HG03521 (cell line): ENCODE measurements at regions not wholly inside any gene's neighbourhood (a gene's known extent, or its start where the extent isn't known, plus 50 kb on each side); places are given as distances from the start of the nearest gene placed in this dataset.

Experiments used
- ATAC-seq: cut with Tn5 transposase; IDR thresholded peaks from one replicate; pipeline ENCODE4 v1.9.1; 2021; ENCODE audit warnings: mild to moderate bottlenecking, moderate library complexity; ENCODE audit not compliant: unreplicated experiment

- no peak for ATAC-seq
These were observed 228.8 kb downstream of the CDH11 start for GRCh38 chr16:64892835-64893785.

GRCh38 chr16:64889446-64889845 lies 232.4 kb downstream of the CDH11 start:
- no peak for ATAC-seq

- ATAC-seq = no peak
These were observed 234.2 kb downstream of the CDH11 start for GRCh38 chr16:64887651-64888050.

DNA sequence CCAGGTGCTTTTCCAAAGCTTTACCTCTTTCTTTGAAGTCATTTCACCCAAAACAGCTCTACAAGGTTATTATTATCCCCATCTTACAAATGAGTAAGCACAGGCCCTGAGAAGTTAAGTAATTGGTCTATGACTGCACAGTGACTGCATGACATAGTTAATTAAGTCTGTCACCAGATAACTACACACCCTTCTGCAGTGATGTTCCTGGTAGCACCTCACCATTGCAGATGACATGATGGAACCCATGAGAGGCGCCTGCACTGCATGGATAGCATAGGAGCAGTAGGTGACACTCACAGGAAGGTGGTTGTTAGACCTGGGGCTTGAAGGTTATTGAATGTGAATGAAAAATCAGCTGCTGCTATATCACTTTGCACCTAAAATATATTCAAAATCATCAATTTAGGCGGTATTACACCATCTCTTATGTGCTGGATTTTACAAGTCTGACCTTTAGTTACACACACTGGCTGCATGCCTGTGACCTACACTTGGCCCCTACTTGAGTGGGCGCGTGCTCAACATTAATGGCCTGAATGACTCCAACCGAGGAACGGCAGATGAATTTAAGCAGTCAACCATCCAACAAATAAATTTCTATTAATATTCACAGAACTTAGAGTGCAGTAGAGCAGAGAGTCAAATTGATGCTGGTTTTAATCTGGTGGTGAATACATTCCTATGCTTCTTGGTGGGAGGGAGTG lies 239.6 kb downstream of the CDH11 start:
- ATAC-seq = no peak

DNA sequence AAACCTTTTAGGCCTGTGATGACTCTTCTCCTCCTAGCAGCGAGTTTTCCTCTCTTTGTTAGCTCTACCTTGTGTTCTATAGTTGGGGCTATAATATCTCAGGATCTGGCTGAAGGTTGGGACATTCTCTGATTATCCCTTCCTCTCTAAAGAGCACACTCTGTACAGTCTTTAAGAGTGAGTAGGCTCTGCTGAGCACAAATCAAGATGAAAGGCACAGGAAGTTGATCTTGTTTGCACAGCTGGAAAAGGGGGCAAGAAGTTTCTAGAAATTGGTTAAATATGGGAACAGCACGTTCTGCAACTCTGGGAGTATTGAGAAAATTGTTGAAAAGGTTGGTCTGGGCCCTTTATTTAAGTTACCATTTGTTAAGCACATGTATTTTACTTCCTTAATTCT lies 240.9 kb downstream of the CDH11 start:
- ATAC-seq = no peak

- no peak for ATAC-seq
These were observed 241.9 kb downstream of the CDH11 start for GRCh38 chr16:64880006-64880405.

DNA sequence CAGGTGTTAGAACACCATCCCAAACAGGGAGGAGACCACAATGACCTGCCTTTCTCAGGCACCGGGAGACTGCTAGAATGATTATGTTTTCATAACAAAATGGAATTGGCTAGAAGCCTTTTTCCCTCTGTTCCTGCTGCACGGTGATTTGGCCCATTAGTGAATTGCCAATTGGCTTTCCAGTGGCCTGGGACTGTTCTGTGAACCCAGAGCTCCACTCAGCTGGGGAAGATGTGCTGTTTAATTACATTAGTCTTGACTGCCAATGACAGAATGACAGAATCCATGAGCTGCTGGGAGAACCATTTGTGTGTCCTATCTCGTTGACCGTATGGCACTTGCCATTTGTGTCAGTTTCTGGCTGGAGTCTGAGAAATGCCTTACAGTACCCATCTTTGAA lies 242.9 kb downstream of the CDH11 start:
- ATAC-seq = no peak

- ATAC-seq = no peak
These were observed 249.8 kb downstream of the CDH11 start for GRCh38 chr16:64872101-64872500.

- ATAC-seq = no peak
These were observed 251.0 kb downstream of the CDH11 start for GRCh38 chr16:64870859-64871258.

- no peak for ATAC-seq
These were observed 252.1 kb downstream of the CDH11 start for GRCh38 chr16:64869781-64870180.

DNA sequence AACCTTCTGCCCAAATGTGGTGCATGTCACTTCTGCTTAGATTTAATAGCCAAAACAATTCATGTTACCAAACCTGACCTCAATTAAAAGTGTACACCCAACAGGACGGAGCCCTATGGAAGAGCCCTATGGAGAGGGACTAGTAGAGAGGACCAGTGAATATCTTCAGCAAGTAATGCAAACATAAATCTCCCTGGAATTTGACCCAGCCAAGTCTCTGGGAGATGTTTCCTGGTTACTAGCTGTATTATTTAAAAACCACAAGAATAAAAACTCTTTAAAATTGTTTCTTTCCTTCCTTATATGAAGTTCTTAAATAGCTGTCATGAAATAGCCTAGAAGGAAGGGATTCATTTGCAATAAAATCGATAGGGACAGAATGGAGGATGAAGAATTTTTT lies 255.8 kb downstream of the CDH11 start:
- ATAC-seq = no peak

GRCh38 chr16:64865069-64865696 lies 256.7 kb downstream of the CDH11 start:
- ATAC-seq = no peak

DNA sequence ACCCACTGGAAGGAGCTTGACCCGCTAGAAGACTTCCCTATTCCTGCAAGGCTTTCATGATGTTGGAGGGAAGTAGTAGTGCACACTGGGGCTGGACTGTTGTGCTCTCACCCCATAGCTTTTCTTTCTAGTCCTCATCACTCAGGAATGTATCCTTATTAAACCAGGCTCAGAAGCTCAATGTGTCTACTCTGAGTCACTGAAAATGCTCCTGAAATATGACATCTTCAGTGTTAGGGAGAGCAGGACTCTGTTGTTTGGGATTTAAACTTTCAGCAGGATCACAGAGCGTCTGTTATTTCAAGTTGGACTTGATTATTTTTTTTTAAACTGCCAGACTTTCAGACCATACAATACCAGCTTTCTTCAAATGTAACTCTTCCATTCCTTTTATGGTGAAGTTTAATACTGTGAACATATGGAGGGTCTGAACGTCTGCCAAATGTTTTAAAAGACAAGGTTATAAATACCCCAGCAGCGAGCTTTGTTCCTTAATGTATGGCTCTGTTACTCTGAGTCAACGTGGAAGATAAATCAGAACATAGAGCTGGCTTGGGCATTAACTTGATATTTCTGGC lies 257.5 kb downstream of the CDH11 start:
- no peak for ATAC-seq

DNA sequence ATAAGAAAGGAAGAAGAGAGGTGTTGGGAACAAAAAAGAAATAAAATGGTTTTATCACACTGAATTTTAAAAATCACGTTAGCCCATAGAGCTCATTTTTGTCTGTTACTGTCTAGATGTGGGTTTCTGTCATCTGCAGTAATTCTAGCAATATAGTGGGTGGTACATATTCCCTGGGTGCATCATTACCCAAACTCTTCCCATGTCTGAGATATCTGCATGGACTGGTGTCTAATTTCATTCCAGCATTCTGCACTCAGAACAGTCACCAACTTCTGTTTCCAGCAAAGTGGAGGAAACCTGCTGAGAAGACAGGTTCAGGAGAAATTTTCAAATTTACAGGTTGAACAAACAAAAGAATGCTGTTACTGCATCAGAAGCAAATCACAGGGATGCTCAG lies 263.8 kb downstream of the CDH11 start:
- ATAC-seq = no peak

DNA sequence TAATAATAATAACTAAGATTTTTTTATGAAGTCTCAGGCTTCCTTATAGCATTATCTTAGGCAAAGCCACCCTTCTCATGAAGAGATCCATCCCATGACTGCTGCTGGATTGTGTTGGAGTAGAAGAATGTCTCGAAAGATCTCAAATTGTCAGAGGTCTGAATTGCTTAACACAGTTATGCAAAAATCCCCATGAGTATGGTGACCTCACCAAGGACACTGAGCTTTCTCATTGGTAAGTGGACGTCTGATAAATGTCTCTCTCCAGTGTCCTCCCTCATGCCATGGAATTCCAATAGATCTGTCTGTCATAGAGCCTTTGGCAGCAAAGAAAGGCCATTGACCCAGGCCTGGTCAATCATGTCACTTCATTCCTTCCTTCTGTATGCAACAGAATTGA lies 264.5 kb downstream of the CDH11 start:
- ATAC-seq = no peak

DNA sequence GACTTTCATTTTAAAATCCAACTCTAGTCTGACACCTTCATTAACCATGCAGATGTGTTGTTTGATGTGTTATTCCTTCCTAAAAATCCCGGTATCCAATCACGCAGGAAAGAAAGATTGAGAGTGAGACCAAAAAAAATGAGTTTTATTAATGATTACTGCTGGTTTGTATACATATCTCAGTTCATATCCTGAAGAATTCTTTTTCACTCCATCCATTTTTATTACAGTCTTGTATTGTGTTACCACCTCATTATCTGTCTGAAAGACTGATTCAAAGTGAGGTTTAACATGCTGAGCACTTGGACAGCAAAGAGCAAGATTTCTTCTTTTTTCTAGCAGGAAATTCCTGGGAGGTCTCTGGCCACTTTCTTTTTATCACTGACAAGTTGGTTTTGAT lies 268.3 kb downstream of the CDH11 start:
- ATAC-seq = no peak

- ATAC-seq = no peak
These were observed 274.9 kb downstream of the CDH11 start for GRCh38 chr16:64846966-64847365.

DNA sequence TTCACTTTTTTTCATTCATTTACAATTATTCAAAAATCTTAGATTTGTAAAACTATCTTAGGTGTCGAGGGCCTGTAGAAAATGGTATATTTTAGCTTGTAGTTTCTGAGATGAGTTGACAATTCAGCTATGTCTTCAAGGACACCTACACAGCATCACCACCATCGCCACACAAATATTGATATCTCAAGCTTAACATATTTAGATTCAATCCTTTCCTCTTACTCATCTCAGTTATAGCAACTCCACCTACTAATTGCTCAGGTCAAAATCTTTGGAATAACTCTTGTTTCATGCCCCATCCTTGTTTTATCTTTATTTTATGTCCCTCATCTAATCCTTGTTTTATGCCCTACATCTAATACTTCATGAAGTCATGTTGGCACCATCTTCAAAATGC lies 276.8 kb downstream of the CDH11 start:
- no peak for ATAC-seq

DNA sequence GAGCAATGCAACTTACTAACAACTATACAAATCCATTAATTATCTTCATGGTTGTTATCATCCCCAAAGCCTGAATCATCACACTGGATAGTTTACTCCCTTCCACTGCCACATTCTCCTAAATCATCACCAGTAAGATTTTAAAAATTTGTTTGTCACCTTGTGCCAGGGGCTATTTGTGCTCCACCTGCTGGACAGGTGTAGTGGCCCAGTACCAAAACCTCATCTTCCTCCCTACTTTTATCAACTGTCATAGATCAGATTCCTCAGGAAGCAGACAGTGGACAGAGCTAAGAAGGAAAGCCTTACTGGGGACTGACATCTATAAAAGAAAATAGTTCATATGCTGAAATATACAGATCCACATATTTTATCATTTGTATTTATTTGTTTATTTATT lies 280.4 kb downstream of the CDH11 start:
- no peak for ATAC-seq

GRCh38 chr16:64841071-64841470 lies 280.8 kb downstream of the CDH11 start:
- no peak for ATAC-seq

DNA sequence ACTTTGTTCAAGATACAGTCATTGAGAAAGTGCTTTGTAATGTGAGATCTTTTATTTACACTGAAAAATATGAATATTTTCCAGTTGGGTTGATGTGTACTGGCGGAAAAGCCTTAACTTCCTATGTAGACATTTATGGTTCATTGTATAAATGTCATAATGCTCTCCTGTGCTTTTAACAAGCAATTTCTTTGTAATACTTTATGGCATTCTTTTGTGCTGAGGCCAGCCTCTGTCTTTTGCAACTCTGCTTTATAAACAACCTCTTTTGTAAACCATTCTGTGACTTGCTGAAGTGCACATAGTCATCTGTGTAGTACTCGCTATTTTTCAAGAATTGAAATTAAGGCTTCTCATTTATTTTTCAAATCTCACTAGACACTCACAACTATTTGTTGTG lies 291.2 kb downstream of the CDH11 start:
- no peak for ATAC-seq
